Peyer's patch (tissue), 4 donors: ENCODE measurements at regions not wholly inside any gene's neighbourhood (a gene's known extent, or its start where the extent isn't known, plus 50 kb on each side); places are given as distances from the start of the nearest gene placed in this dataset.

ENCODE experiments used
- CTCF ChIP-seq, 6 experiments: fragments of 450-650 bp in 4 of 6; fragments of 200-600 bp in 2 of 6; sonication (generic) in 1 of 6; IDR thresholded peaks; one replicate each; pipeline ENCODE4 v1.5.1; 2017 to 2019; ENCODE audit warnings: antibody characterized with exemption in 6 of 6, mild to moderate bottlenecking in 3 of 6, moderate library complexity in 1 of 6
- POLR2A ChIP-seq, 2 donors: fragments of 450-650 bp; IDR thresholded peaks; one replicate each; pipeline ENCODE4 v1.5.1; 2017; ENCODE audit warnings: antibody characterized with exemption in 2 of 2, mild to moderate bottlenecking in 2 of 2, moderate library complexity in 2 of 2

- TF ChIP-seq POLR2A (IDR thresholded peaks at IDR 0.05) (no peak), CTCF (IDR thresholded peaks at IDR 0.05) (no peak)
Observed at GRCh38 chr9:78967596-78968217, 604.1 kb upstream of the TLE4 start.
